Left lobe of liver (tissue), 2 donors: ENCODE measurements at regions not wholly inside any gene's neighbourhood (a gene's known extent, or its start where the extent isn't known, plus 50 kb on each side); places are given as distances from the start of the nearest gene placed in this dataset.
A peak's percentile ranks its signal among the peaks of the same experiment; 100 is the strongest.

Experiments used
- ATAC-seq: fragments of 200-7000 bp; cut with Tn5 transposase; one replicate; pipeline ENCODE4 v1.9.1; 2020; ENCODE audit warnings: mild to moderate bottlenecking, moderate library complexity
- DNase-seq: peaks from one replicate; pipeline ENCODE4 v3.0.0-alpha.2; 2020; ENCODE audit warnings: low spot score
- donor health status: DM: no; HTN: no; CAD: no; lungs with moderate emphysema.
- donor health status: DM: no; HTN: yes; CAD: no.

DNA sequence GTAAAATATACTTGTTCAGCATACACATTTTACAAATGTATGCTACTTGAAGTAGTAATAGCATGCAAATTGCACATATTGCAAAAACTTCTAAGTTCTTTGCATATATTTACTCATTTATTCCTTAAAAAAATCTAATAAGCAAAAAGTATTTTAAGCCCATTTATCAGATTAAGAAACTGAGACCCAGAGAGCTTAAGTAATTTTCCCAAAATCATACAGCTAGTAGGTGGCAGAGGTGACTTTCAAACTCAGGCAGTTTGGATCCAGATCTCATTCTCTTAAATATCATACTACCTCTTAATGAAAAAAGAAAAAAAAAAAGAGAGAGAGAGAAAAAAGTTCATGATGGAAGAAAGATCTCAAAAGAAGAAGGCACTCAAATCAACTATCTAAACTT lies 157.9 kb downstream of the RPS12 start:
- ATAC-seq (no peak), DNase-seq (no peak)

DNA sequence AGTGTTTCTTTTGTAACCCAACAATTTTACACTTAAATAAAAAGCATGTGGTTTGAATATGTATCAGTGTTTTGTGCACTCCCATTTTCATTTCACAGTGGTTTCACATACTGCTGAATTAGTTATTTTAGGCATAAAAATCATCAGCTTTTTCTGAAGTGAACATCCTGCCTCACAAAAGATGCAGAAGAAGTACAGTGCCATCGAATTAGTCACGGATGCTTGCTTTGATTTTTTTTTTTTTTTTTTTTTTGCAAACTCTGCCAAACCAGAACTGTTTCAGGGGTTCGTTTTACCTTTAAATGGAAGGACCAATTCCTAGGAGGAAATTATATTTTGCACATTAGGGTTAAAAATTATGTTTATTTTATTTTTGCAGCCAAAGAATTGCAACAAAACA lies 158.6 kb downstream of the RPS12 start:
- DNase-seq (no peak), ATAC-seq (no peak)

DNA sequence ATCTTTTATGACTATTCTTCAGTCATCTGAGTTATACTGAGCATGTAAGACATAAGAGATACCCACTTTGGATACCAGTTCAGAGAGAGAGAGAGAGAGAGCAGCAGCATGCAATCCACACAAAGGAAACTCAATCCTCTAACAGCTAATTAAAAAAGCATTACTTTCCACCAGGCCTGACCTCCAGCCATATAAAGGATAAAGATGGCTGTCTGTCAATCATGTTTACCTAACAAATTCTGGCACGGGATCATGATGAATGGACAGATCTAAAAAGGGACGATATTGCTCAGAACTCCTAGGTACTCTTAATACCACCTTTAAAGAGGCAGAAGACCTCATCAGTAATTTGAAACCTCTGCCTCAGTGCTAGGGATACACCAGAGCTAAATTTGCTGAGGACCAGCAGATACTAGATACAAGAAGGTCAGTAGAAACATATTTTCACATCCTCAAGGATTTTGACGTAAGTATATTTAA lies 159.2 kb downstream of the RPS12 start:
- DNase-seq, result no peak
- ATAC-seq, result no peak

DNA sequence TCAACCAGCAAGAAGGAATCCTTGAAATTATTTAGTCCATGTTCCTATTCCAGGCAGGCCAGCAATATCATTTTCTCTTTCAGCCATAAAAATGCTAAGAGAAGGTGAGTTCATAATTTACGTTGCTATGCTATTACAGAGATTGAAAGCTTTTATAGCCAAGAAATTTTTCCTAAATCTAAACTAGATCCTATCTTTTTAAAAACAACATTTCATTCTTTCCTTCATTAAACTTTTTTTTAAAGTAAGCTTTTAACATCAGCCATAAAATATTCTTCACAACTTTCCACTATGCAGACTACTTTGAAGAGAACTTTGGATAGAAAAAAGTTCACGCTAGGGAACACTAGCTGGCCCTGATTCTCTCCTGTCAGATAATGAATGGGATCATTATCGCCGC lies 159.8 kb downstream of the RPS12 start:
- DNase-seq (no peak), ATAC-seq (no peak)

DNA sequence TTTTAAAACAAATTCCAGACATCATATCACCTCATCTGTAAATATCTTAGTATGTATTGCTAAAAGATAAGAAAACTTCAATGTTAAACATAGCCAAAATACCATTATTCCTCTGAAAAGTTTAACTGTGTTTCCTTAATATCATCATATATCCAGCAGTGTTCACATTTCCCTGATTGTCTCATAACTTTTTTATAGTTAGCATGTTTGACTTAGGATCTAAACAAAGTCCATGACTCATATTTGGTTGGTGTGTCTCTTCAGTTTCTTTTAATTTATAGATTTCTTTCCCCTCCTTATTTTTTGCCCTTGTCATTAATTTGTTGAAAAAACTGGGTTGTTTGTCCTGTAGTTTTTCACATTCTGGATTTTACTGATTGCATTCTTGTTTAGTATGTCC lies 163.0 kb downstream of the RPS12 start:
- no peak for DNase-seq
- ATAC-seq, result no peak

DNA sequence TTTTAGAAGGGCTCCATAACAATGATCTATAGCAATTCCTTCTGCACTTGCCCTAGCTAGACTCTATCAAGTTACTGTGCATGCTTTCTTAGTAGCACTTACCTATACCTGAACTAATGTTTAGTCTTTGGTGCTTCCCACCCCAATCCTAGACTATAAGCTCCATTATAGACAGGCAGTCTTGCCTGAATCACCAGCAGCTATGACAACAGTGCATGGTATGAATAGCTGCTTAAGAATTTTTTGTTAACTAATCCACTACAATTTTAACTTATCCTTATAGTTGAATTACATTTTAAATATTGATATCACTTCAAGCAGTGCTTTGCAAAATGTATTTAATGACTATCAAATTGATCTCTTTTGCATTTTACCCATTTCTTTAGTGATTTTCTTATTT lies 164.3 kb downstream of the RPS12 start:
- ATAC-seq (no peak), DNase-seq (no peak)

DNA sequence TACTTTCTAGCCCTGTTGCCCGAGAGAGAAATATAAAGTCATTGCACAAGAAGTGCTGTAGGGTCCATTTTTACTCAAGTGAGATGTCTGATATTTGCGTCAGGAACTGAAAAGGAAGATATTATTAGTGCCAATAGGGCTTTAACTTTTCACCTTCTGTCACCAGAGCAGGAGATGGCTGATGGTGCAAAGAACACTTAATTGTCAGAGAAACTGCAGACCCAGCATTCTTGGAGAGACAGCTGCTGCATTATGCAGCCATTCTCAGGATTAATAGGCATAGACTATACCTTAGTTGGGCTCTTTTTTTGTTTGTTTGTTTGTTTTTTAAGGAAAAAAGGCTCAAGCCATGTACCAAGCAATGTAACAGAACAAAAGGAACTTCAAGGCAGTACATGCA lies 179.4 kb downstream of the RPS12 start:
- ATAC-seq (no peak), DNase-seq (no peak)

DNA sequence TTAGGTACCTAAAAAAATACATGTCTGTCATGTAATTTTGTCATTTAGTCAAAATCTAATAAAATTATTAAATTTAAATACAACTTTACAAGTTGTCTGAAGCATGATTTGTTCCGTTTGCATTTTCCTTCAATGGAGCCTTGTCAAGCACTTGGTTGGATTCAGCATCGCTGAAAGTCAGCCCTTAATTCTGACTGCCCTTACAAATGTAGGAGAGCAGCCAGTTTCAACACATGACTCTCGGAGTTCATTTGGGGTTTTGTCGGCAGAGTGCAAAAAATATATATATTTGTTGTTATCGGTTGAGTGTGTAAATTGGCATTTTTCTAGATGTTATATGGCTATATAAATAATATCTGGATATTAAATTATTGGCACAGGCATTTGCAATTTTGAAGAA lies 180.6 kb downstream of the RPS12 start:
- DNase-seq, result no peak
- ATAC-seq, result no peak

DNA sequence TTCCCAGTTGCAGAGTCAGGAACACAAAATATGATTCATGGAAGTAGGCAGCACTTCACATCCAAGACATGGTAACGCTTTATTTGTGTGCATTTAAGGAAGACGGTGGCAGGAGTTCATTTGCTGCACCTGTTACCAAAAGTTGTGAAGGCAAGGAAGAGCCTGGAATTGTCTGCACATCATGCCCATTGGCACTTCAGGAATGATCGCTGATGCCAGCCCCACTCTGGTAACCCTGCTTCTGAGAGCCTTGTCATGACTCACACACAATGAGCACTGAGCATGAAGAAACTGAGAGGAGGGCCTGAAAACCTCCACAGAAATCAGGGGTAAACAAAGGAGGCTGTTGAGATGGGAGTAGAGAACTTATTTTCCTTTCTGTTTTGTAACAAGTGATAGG lies 181.1 kb downstream of the RPS12 start:
- DNase-seq, result no peak
- ATAC-seq, result no peak

DNA sequence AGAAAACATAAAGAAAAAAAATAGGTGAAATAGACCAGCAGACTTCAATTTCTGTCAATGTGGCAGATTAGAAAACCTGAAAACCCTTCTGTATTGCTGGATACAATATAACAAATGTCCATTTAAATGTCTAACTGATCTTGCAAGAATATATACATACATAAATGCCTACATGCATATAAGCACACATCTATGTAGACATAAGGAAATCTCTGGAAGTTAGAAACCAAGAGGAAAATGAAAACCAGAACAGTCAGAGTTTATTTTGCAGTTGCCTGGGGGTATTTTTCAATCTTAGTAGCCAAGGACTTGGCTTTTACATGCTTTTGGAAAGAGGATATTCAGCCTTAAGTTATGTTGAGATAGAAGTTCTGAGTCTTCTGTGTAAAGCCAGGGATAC lies 184.0 kb downstream of the RPS12 start:
- ATAC-seq (no peak), DNase-seq (no peak)

DNA sequence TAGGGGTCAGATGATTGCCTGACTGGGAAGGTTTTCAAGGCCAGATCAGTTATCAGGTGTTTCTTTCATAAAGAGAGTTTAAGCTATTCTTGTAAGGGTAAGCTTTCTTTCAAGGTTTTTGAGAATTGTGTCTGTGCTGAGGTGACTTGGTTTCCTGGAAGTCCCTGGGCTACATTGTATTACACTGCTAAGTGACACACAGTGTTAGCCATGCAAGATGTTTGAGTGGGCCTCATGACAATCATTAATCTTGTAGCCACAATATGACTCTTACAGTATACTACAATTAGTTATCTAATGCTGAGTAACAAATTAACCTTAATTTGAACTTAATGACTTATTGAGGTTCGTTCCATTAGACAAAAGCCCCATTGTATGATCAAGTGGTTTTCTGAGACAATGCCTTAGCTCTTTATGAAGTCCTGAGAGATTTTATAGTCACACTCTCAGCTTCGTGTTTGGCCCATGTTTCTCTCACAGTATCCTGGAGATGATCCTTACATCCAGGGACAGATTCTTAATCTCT lies 186.7 kb downstream of the RPS12 start:
- no peak for ATAC-seq
- no peak for DNase-seq

DNA sequence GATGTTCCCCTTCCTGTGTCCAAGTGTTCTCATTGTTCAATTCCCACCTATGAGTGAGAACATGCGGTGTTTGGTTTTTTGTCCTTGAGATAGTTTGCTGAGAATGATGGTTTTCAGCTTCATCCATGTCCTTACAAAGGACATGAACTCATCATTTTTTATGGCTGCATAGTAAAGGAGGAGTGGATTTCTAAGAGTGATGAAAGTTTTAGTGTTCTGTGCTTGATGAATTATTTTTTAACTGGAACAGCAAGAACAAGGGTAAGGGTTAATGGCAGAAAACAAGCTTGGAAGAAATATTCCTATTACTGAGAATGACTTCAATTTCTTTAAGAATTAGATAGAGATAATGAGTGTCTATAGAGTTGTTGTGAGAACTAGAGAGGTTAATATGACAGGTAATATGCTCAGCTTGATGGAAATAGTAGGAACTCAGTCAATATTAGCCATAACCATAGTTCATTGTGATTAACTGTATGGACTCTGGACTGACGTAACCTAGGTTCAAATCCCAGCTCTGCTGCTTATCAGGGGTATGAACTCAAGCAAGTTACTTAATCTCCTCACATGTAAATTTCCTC lies 190.0 kb downstream of the RPS12 start:
- ATAC-seq (no peak), DNase-seq (no peak)

DNA sequence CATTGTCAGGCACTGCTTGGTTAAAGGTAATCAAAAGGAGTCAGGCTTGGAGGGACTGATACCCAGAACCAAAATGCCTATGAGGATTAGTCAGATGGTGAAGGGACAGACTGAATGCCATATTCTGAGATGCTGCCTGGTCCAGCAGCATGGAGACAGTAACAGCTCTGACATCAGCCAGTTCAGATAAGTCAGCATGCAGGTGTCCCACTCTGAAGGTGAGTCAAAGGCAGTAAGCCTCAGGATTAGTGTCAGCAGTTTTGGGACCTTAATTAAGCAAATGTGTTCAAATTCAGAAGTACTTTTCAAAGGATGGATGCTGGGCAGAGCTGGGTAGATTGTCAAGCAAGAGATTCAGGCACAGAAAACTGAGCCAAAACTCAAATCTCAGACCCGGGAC lies 198.4 kb downstream of the RPS12 start:
- ATAC-seq (no peak), DNase-seq (no peak)

DNA sequence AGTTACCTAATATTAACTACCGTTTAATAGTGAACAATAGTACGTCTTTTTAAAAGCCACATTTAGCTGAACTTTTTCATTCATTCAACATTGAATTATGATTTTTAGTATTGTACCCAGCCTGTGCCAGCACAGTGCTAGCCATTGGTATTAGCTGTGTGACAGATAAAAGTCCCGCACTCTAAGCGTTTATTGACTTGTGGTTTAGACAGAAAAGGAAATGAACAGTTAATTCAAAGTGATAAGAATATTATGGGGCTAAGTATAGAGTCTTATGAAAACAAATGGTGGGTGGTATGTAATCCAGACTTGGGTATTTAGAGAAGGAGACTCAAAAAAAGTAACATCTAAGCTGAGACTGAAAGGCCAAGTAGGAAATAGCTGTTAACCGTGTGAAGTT lies 202.3 kb downstream of the RPS12 start:
- DNase-seq (no peak), ATAC-seq (no peak)

DNA sequence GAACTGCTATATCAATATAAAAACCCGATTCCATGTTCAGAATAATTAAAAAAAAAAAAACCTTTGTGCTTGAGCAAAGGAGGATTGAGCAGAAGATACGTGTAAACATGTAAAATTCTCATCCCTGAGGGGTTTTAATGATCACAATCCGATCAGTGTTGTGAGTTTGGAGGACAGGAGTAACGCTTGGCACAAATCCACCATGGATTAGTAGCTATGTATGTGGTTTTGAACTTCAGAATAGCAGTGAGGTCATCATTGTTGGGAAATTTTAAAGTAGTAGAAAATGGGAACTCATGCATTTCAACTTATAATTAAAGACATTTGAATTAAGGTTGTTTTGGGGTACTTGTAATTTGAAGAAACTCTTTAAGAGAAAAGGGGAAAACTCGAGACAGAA lies 203.2 kb downstream of the RPS12 start:
- DNase-seq, result no peak
- ATAC-seq, result no peak

DNA sequence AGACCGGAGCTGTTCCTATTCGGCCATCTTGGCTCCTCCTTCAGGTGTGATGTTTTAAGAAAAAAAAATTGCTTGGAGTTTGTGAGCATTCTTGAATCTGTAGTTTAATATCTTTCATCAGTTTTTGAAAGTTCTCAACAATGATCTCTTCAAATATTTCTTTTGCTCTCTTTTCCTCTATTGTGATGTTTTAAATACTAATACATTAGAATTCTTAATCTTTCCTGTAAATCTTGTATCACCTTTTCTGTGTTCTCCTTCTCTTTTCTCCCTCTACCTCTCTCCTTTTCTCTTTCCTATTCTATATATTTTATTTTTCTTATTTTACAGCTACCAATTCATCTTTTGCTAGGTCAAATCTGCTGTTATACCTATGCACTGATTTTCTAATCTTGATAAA lies 212.3 kb downstream of the RPS12 start:
- ATAC-seq (no peak), DNase-seq (no peak)

DNA sequence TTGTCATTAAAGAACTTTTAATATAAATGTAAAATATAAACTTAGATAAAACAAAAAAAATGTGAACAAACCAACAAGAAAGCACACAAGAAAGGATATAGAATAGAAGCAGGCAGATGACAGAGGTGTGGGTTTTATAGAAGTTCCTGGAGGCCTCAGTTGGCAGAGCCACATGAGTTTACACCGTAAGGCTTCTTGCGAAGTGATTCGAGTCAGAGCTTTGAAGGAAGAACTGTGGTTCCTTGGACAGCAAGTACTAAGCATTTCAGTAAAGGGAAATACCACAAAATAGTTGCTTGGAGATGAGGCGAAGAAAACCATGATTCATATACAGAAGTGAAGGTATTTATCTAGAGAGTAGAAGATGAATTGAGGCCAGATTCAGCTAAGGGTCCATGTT lies 207.9 kb upstream of the EYA4 start:
- DNase-seq (no peak), ATAC-seq (no peak)

DNA sequence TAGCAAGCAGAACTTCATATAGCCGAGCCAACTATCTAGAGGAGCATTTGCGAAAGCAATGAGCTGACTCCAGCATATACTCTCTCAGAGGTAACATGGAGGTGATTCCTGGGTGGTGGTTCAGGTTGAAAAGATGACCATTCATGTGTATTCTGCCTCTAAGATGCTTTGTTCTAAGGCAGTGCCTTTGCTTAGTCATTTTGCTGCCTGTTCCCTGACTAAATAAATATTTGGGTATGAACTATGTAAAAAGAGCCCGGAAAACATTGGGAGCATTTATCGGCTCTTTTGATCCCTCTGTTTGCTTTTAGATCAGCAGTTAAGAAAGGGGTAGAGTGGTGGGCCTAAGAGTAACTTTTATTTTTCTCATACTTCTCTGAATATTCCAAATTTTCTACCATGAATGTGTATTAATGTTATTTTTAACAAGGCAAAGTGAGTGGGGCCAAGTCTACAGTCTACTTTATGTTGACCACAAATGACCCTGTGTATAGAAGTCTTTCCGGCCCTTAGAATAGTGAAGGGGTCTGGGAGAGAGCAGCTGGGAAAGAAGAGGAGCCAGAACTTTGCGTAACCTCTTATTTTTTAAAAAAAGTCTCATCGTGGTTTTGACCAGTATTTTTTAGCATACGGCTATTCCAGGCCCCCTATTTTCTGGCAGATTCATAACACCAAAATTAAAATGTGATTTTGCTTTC lies 206.5 kb upstream of the EYA4 start:
- ATAC-seq (no peak), DNase-seq (no peak)

DNA sequence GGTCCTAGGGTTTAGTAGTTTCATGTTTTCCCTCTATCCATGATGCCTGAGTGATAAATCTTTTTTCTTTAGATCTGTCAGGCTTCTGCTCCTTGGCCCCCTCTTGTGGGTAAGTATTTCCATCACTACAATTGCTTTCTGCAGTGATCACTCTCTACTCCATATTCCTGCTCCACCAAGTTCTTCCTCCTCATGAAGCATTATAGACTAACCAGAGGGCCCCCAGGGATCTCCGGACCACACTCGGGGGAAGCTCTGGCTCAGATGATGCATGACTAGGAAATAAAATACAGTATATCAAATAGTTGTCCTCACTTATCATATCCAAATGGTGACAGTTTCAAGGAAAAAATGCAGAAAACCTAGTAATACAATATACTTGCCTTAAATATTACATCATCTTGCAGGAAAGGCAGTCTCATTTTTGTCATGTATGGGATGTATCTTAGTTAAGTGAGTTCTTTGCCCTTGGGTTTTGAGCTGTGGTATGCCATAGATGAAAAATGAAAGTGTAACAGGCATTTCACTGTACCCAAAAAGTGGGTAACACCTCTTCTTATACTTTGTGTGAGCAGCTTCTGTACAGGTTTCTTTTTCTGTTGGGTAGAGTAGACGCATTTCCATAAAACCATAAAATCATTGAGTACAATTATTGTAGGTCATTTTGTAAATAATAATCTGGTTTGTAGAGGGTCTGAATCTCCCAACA lies 200.9 kb upstream of the EYA4 start:
- ATAC-seq (peak; percentile 76), DNase-seq (no peak)

DNA sequence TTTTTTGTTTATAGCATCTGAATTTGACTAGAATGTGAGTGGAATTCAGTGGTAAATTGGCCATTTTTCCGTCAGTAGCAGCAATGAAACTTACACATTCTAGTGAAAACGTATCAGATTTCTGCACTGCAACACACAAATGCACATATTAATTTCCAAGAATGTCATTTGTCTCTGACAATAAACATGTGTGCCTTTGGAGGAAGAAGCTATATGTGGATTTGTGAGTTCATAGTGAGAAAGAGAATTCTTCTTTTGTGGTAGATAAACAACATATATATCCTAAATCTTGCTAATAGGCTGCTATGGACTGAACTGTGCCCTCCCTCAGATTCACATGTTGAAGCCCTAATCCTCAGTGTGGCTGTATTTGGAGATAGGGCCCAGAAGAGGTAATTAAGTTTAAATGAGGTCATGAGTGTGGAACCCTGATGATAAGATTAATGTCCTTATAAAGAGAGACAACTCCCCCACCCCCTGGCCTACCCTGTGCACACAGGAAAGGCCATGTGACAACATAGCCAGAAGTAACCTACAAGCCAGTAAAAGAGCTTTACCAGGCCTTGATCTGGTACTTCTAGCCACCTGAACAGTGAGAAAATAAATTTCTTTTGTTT lies 200.2 kb upstream of the EYA4 start:
- ATAC-seq, result no peak
- DNase-seq, result no peak

DNA sequence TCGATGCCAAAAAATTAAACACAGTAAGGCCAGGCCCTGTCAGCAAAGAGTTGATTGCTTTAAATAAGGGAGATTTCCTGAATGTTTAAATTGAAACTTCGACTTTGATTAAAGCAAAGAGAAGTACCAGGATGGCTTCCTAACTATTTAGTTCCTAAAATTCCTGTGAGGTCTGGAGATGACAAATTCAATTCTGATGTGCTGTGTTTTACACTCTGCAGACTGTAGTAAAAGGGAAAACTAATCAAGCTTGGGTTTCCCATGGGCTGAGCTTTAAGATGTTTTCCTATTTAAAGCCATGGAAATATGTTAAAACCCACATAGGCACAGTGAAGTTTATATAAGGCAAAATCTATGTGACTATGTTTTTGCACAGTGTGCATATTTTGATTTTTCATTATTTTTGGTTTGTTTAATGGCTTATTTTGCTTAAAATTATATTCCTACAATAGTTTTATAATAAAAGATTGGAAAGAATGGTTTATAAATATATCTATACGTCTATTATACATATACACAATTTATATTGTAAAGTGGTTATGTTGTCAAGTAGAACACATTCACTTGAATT lies 198.5 kb upstream of the EYA4 start:
- DNase-seq (no peak), ATAC-seq (no peak)
